Activated CD4-positive, alpha-beta T cell treated with anti-CD3 and anti-CD28 coated beads, Interleukin-2, Interleukin-6, amounts not matched to agents 100 ng/mL and 50 ng/mL, durations not matched to agents 16 hours and 8 hours (primary cell): ENCODE measurements at regions not wholly inside any gene's neighbourhood (a gene's known extent, or its start where the extent isn't known, plus 50 kb on each side); places are given as distances from the start of the nearest gene placed in this dataset.

Source experiments
- DNase-seq: peaks from one replicate; pipeline ENCODE4 v3.0.0-alpha.2; 2020

DNA sequence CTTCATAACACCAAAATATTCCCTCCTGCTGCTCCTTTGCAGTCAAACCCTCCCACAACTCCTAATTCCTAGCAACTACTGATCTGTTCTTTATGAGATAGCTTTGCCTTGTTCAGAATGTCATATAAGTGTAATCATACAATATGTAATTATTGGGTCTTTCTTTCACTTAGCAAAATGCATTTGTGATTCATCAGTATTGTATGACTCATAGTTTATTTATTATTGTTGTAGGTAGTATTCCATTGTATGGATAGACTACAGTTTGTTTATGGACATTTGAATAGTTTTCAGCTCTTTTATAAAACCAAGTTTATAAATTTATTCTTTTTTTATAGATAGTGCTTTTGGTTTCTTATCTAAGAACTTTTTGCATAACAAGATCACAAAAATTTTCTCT, 468.2 kb upstream of the KIF2A start:
- no peak for DNase-seq

DNA sequence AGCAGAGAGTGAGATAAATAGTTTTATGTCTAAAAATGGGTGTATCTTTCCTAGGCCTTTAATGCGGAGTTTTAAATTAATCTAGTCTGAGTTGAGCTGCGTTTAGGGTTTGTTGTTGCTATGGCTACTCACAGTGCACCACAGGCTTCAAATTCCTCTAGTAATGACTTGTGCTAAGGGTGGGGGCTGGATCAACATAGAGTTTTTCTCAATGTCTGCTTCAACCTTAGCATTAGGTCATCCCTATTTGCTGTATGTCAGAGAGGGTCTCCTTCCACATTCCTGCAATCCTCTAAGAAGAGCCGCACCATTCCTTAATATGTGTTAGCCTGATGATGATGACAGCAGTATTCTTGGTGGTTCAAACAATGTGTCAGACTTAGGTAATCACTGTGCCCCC, 465.6 kb upstream of the KIF2A start:
- DNase-seq = no peak

DNA sequence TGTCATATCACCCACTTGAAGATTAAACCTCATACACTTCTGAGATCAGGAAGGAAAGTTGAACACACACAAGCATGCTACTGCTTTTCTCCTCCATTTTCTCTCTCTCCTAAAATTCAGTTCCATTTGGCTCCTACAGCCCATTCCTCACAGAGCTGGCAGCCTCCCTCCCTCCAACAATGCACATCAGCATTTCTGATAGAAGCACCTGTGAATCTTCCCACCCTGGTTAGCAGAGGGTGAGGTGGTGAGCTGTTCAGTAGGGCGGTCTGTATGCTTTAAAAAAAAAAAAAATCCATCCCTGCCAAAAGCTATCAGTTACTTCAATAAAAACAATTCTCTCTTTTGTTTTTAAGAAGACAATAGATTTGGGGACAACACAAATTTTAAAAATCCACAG, 463.2 kb upstream of the KIF2A start:
- DNase-seq = no peak

DNA sequence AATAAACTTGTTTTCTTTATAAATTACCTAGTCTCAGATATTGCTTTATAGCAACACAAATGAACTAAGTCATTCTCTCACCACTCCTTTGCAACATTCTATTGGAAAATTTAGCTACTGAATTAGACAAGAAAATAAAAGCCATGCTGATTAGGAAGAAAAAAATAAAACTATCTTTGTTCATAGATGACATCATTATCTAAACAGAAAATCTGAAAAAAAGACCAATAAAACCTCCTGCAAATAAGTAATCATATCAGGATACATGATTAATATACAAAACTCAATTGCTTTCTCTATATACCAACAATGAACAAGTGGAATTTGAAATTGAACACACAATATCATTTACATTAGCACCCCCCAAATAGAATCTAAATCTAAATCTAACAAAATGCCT, 455.3 kb upstream of the KIF2A start:
- DNase-seq = no peak

DNA sequence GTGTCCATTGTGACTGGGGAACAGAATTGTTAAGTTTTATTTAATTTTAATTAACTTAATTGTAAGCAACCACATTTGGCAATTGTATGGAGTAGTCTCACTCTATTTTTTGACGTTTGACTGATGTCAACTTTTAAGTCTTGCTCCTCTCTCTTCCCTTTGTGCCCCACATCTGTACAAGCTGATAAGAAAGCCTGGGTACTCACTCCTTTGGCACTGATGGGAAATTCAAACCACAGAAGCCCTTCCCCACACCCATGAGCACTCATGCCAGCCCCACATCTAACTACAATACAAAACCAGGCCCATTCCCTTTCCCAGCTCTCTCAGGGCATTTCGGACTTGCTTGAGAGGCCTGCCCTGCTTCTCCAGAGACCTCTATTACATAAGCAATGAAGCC, 451.5 kb upstream of the KIF2A start:
- no peak for DNase-seq

DNA sequence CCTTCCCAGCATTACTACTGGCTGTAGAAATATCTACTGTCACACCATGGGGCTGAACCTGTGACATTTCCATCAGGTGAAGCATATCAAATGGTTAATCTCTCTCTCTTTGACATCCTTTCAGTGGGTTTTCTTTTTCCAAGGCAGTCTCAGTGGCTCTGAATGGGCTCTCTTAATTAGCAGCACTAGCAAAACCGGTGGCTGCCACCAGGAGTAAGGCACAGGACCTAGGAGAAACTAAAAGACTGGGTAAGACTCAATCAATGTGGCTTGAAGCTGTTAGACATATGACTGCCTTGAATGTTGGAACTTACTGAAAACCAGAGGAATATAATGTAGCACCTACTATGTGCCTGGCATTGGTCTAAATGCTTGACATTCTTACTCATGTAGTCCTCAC, 445.0 kb upstream of the KIF2A start:
- no peak for DNase-seq

DNA sequence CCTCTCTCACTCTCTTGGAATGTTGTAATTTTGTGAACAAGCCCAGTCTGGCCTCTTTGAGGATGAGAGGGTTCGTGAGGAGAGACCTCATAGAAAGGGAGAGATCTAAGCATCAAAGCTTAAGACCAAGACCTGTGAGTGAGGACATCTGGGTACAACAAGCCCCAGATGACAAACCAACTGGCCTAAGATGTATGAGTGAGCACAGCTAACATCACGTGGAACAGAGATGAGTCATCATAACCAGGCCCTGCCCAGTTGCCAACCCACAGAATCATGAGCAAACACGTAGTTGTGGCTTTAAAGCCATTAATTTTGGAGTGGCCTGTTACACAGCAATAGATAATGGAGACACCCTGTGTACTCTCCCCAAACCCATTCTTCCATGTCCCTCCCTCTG, 439.1 kb upstream of the KIF2A start:
- peak; percentile 26 for DNase-seq

GRCh38 chr5:61869333-61869732, 436.7 kb upstream of the KIF2A start:
- no peak for DNase-seq

DNA sequence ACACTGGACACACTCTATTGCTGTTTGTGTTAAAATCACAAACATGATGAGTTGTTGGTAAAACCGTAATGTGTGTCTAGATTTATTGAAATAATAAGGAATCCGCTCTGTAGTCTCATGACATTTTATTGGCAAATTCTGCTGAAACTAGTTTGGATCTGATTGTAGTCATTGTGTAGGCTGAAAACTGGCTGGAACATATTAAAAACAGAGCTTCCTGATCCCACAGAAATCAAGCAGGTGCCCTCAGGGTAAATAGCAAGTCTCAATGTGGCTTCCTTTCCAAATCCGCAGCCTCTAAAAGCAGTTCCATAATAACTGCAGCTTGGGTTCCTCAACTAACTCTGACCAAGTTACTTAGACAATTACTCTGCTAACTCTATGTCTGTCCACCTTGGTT, 427.5 kb upstream of the KIF2A start:
- no peak for DNase-seq

GRCh38 chr5:61881821-61882487, 424.1 kb upstream of the KIF2A start:
- no peak for DNase-seq

GRCh38 chr5:61882901-61883500, 423.0 kb upstream of the KIF2A start:
- DNase-seq = no peak

DNA sequence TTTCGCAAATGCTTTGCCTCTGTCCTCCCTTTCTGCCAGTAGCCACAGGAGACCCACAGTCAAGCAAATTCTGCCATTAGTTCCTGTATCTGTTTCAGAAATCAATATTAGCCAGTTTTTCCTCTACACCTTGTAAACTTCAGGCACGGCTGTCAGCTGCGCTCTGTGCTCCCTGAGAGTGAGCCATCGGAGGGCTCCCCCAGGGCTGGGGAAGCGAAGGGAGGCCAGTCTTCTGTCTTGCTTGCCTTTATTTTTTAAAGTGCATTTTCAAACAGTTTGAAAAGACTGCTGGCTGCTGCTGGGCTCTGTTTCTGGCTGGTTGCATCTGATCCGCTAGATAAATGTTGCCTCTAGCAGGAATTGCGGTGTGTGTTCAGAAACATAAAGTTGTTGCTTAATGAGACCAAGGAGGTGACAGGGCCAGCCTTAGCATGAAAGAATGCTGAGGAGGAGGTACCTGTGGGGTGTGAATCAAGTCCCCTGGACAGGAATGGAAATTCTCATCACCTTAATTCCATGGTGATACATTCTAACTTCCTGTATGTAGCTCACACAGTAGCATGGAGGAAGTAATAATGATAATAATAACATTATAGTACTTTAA, 421.7 kb upstream of the KIF2A start:
- no peak for DNase-seq

- DNase-seq = no peak
These were observed 419.8 kb upstream of the KIF2A start for GRCh38 chr5:61886214-61886613.

DNA sequence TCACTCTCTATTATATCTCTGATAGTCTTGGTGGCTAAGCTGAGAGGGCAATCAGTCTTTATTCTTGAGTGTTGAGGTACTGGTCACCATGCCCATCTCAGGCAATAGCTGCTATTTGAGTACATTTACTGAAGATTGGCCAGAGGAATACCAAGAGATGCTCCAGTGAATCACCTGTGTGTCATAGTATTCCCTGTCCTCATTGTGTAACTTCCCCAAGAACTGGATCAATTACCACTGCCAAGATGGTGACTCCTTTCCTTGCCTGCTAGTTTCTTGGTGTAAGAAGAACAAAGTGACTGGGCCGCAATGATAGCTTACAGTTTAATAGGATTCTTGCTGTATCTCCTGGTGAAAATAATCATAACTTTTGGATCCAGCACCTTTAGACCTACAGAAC, 418.7 kb upstream of the KIF2A start:
- DNase-seq = no peak

- DNase-seq = no peak
These were observed 412.0 kb upstream of the KIF2A start for GRCh38 chr5:61894046-61894445.

DNA sequence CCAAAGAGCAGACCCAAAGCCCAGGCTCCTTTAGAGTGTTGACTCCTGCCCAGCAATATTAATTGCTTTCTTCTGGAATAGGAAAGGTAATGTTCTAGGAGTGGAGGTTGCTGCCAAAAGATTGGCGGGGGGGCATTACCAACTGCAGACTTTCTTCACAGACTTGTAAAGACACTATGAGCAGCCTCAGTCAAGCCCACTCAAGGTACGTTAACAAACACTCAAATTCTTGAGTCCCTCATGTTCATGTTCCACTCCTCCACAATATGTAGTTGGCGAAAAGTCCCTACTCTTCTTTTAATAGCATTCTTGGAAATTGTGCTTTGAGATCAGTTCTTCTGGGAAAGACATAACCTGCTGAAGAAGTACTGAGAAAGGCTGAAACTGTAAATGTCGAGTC, 409.2 kb upstream of the KIF2A start:
- DNase-seq = no peak

DNA sequence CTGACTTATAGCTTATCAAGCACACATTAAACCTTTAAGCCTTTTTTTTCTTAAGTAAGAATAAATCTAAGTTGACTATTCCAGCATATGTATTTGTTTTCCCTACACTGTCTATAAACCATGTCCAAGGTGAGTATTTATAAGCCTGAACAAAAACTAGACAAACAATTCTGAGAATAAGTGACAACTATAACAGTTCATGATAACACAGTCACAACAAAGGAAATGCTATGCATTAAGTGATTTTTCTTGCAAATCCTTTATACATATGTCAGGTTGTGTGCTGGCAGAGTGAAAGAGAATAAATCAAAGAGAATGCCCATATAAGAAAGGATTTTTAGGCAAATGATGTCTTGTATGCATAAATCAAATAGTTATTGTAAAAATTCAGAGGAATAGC, 408.8 kb upstream of the KIF2A start:
- no peak for DNase-seq

DNA sequence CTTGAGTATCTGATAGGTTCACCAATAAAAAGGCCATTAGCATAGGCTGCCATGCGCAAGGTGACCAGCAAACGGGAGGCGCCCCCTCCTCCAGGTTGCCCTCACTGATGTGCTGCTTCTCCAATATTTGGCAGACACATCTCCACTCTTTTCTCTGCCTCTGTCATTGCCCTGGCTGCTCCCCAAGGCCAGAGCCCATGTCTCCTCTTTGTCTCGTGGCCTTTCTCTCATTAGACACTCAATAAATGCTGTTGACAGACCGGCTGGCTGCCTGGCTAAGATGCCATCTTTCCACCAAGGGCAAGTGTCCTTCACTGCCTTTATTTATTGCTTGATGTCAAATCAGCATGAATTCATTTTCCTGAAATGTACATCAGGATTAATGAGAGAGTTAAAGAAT, 404.0 kb upstream of the KIF2A start:
- no peak for DNase-seq

DNA sequence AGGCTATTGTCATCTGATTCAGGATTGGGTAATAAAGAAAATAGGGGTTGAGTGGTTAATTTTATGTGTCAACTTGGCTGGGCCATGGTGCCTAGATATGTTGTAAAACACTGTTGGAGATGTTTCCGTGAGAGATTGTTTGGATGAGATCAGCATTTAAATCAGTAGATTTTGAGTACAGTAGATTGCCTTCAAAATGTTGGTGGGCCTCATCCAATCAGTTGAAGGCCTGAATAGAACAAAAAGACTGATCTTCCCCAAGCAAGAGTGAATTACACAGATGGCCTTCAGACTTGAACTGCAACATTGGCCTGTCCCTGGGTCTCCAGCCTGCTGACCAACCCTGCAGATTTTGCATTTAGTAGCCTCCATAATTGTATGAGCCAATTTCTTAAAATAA, 401.3 kb upstream of the KIF2A start:
- DNase-seq = no peak

GRCh38 chr5:61905613-61906012, 400.4 kb upstream of the KIF2A start:
- DNase-seq = no peak

DNA sequence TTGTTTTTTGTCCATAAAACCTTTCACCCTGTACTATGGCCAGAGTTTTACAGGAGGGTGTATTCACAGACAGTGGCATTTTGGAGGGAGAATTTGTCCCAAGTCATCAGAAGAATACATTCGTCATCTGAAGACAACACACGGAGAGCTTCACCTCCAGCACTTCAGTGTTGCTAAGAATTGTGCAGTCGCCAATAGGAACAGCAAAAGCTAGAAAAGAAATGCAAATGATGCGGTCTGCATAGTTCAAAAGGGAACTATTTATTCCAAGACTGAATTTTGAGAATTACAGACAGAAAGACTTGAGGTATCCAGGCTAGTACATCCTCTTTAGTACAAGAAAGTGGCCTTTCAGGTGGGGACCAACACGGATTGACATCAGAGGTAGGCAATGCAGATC, 399.2 kb upstream of the KIF2A start:
- DNase-seq = no peak

DNA sequence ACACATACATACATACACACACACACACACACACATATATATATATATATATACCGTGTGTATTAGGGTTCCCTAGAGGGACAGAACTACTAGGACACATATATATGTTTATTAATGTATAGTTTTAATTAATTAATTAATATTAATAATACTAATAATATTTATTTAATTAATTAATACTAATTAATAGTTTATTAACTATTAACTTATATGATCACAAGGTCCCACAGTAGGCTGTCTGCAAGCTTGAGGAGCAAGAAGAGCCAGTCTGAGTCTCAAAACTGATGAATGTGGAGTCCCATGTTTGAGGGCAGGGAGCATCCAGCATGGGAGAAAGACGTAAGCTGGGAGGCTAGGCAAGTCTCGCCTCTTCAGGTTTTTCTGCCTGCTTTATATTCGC, 398.0 kb upstream of the KIF2A start:
- no peak for DNase-seq

- peak; percentile 25 for DNase-seq
These were observed 395.2 kb upstream of the KIF2A start for GRCh38 chr5:61910771-61911170.

DNA sequence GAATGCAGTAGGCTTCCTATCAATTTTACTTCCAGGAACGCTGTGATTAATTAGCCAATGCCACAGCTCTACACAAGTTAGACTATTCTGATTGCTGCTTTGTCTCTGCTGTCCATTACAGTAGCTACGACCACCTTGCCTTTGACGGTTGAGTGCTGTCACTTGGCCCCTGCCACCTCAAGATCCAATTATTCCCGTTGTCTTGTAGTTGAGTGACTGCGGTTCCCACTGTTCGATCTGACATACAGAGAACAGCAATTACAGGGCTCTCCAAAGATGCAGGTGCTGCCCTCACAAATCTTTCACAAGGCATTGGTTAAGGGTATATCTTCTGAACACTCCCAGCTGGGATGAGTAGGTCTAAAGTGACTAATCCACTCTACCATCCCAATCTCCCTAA, 393.4 kb upstream of the KIF2A start:
- DNase-seq = no peak

DNA sequence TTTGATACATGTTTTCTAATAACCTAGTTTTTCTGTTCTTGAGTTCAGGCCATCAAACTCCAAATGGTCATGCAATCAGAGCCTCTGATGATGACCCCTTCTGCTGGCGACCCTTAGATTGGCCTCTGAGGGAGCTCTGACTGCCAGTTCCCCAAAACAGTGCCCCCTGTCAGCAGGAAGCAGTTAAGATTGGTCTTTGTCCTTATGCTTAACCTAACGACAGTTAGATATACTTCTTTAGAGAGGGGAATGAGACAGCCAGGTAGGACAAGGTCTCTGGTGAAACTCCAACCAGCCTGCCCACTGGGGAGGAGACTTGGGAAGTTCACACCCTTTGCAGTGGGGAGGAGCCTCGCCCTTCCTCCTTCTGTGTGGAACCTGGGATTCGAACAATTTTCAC, 390.4 kb upstream of the KIF2A start:
- no peak for DNase-seq
